ENCODE measurements at regions not wholly inside any gene's neighbourhood (a gene's known extent, or its start where the extent isn't known, plus 50 kb on each side); places are given as distances from the start of the nearest gene placed in this dataset.

- no peak for TF ChIP-seq POLR2AphosphoS5 (IDR thresholded peaks at IDR 0.05; ENCODE audit: low read depth, low read length)
- no peak for TF ChIP-seq POLR2A (IDR thresholded peaks at IDR 0.05; ENCODE audit: low read depth, low read length)
- no peak for TF ChIP-seq TAF1 (IDR thresholded peaks at IDR 0.05; ENCODE audit: low read depth, low read length)
Observed at GRCh38 chr4:89586864-89587263, 250.1 kb downstream of the SNCA start.

All from GM12891 (cell line).